Gastrocnemius medialis (tissue), 4 donors: ENCODE measurements at regions not wholly inside any gene's neighbourhood (a gene's known extent, or its start where the extent isn't known, plus 50 kb on each side); places are given as distances from the start of the nearest gene placed in this dataset.

Source experiments
- CTCF ChIP-seq, 5 experiments: fragments of 450-650 bp in 3 of 5; fragments of 200-600 bp in 2 of 5; sonication (generic) in 2 of 5; IDR thresholded peaks in 4 of 5; conservative IDR thresholded peaks in 1 of 5; 1 replicate in 4 of 5; 2 replicates in 1 of 5; pipeline ENCODE4 v1.5.1; 2016 to 2019; ENCODE audit warnings: antibody characterized with exemption in 5 of 5, mild to moderate bottlenecking in 3 of 5, moderate library complexity in 3 of 5
- POLR2A ChIP-seq, 2 donors: fragments of 450-650 bp; IDR thresholded peaks; one replicate each; pipeline ENCODE4 v1.6.1; 2017; ENCODE audit warnings: antibody characterized with exemption in 2 of 2, mild to moderate bottlenecking in 2 of 2, moderate library complexity in 2 of 2

GRCh38 chr10:8311526-8312070 is 257.1 kb downstream of the GATA3 start:
- no peak for TF ChIP-seq CTCF (IDR thresholded peaks at IDR 0.05 in 4 of 5, conservative IDR thresholded peaks at IDR 0.05 in 1 of 5)
- TF ChIP-seq POLR2A (IDR thresholded peaks at IDR 0.05): no peak
